HG03039 (cell line): ENCODE measurements at regions not wholly inside any gene's neighbourhood (a gene's known extent, or its start where the extent isn't known, plus 50 kb on each side); places are given as distances from the start of the nearest gene placed in this dataset.
"Not testable (repeated sequence)": the region's sequence is repeated elsewhere in the genome, so short reads cannot be mapped to it uniquely, and the experiment has no call there.

Experiments
- ATAC-seq: cut with Tn5 transposase; IDR thresholded peaks from one replicate; pipeline ENCODE4 v1.9.1; 2021; ENCODE audit warnings: mild to moderate bottlenecking, moderate library complexity; ENCODE audit not compliant: unreplicated experiment

DNA sequence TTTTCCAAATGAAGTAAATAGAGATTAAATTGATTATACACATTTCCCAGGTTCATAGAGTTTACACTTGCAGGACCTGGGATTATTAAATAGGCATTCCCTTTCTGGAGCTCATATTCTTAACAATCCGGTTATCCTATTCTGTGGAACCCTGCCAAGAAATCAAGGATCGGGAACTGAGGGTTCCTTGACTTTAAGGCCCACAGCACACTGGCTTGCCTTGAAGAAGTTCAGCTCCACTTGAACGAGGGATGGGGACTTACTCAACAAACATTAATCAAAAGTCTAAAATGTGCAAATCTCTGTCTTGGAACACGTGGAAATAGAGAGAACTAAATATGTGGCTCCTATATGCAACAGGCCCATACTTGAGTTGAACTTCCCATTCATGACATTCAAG is 142.3 kb upstream of the RGPD4 start:
- no peak for ATAC-seq

GRCh38 chr2:107685421-107685986 is 141.2 kb upstream of the RGPD4 start:
- ATAC-seq, result no peak

GRCh38 chr2:107687073-107687472 is 139.6 kb upstream of the RGPD4 start:
- no peak for ATAC-seq

DNA sequence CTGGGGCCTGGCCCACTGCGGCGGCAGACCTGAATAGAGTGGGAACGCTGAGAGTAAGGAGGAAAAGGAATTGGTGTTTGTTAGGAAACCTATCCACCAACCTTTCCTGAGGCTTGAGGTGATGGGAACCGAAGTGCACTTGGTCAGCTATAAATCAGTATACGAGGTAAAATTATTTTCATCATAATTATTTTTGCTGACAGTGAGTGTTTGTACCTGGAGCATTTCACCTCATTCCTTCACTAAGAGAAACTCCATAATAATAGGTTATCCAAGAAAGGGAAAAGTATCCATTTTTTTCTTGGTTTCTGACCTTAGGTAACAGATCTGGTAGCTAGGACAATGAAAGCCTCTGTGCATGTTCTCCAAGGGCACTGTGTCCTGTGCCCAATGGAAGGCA is 138.6 kb upstream of the RGPD4 start:
- ATAC-seq, result no peak

GRCh38 chr2:107693604-107694003 is 133.1 kb upstream of the RGPD4 start:
- ATAC-seq, result no peak

- no peak for ATAC-seq
Observed at GRCh38 chr2:107694667-107695066, 132.0 kb upstream of the RGPD4 start.

DNA sequence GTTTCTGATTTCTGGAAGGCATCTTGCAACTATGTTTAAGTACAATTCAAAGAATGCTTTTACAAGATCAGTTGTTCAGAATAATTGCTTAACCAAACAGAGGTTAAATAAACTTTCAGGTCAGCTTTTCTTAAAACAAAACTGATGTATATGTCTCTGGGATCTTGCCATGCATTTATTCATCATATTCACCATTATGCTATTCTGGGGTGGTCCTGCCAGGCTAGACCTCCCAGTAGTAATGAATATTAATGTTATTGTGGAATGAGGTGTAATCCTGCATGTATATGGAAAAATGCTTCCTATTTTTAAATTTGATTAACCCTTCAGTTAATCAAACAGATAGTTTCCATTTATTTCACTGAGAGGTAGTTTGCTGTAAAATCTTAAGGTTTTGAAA is 129.3 kb upstream of the RGPD4 start:
- no peak for ATAC-seq

DNA sequence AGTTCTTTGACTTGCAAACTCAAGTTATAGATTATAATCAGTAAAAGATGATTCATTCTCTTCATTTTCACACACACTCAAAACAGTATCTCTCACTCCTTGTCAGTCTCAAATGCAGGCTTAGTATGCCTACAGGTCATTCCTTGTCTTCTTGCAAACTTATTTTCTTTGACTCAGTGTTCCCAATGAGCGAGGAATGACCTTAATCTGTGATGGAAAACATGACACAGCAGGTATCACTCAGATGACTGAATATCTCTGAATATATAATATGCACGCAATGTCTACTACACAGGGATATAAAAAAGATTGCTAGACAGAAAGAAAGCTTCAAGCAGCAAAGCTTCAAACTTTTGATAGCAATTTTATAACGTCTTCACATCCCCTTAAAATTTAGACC is 127.8 kb upstream of the RGPD4 start:
- ATAC-seq, result no peak

GRCh38 chr2:107700073-107700472 is 126.6 kb upstream of the RGPD4 start:
- ATAC-seq, result no peak

DNA sequence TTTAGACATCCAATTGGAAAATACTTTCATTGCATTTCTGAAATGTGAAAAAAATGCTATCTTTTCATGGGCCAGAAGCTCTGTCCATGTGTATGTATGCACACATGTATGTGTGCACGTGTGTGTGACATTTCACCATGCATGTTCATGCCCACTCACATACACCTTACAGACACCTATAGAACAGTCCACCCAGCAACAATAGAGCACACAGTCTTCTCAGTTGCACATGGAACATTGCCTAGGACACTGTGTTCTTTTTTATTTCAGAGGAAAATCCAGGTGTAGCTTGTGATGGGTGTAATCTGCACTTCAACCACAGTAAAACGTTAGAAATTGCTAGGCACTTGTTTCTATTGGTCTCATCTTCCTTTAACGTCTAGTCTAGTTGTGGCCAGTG is 114.8 kb upstream of the RGPD4 start:
- ATAC-seq, result no peak

DNA sequence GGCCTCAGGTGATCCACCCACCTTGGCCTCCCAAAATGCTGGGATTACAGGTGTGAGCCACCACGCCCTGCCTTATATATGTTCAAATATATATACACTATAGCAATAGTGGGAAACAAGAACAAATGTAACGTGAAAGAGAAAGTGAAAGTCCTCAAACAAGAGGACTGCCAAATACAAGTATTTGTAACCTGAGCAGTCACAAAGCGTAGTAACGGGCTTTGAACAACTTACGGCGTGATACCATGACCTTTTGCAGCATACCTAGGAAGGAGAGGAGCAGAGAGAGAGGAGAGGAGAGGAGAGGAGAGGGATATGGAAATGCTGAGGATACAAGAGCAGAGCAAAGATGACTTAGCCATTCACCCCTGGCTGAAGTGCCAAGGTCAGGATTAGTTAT is 113.8 kb upstream of the RGPD4 start:
- peak; percentile 50 for ATAC-seq

- ATAC-seq, result no peak
Observed at GRCh38 chr2:107717661-107718060, 109.0 kb upstream of the RGPD4 start.

GRCh38 chr2:107719141-107719540 is 107.6 kb upstream of the RGPD4 start:
- ATAC-seq, result no peak

- ATAC-seq, result no peak
Observed at GRCh38 chr2:107719836-107720235, 106.9 kb upstream of the RGPD4 start.

DNA sequence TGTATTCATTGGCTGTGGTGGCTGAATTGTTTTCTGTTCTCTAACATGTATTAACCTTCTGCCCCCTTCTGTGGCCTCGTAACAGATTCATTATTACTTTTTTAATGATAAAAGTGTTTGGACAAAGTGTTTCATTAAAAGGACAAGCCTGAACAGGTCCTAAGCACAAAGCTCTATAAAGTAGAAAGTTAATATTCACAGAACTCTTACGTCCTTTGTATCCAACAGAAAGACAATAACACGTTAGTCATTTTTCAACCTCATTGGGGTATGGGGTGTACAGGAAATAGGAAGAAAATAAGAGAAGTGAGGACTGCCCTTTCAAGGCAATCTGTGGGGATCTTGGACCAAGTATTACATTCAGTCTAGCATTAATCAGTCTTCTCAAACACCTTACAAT is 105.5 kb upstream of the RGPD4 start:
- ATAC-seq, result no peak

- ATAC-seq, result no peak
Observed at GRCh38 chr2:107721586-107721985, 105.1 kb upstream of the RGPD4 start.

DNA sequence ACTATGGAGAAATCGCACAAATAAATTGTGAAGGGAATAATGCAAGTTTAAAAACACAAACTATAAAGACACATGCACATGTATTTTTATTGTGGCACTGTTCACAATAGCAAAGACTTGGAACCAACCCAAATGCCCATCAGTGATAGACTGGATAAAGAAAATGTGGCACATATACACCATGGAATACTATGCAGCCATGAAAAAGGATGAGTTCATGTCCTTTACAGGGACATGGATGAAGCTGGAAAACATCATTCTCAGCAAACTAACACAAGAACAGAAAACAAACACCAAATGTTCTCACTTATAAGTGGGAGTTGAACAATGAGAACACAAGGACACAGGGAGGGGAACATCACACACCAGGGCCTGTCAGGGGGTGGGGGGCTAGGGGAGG is 100.9 kb upstream of the RGPD4 start:
- not testable (repeated sequence) for ATAC-seq

DNA sequence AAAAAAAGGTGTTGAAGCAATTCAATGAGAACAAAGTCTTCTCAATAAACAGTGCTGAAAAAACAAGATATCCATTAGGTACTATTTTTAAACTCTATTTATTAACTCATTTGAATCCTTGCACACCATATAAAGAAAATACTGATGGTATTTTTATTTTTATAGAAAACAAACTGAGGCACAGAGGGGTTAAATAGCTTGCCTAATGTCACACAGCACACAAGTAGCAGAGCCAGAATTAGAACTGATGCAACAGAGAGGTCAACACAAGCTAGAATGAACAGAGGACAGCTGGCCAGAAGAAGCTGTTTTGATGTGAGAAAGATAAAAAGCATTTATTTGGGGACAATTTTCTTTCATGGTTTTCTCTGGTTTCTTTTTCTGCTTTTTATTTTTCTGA is 99.4 kb upstream of the RGPD4 start:
- ATAC-seq, result no peak

GRCh38 chr2:107728586-107728985 is 98.1 kb upstream of the RGPD4 start:
- no peak for ATAC-seq

DNA sequence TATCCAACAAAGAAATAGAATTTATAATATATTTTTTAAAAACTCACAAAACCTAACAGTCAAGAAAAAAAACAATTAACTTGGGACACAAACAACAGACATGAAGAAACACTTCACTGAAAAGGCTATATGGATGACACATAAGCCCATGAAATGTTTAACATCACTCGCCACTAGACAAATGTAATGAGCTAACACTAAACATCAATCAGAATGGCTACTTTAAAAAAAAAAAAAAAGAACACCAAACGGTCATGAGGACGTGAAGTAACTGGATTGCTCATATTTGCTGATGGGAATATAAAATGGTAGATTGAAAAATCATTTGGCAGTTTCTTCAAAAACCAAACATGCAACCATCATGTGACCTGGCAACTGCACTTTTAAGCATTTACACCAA is 97.3 kb upstream of the RGPD4 start:
- ATAC-seq, result no peak

DNA sequence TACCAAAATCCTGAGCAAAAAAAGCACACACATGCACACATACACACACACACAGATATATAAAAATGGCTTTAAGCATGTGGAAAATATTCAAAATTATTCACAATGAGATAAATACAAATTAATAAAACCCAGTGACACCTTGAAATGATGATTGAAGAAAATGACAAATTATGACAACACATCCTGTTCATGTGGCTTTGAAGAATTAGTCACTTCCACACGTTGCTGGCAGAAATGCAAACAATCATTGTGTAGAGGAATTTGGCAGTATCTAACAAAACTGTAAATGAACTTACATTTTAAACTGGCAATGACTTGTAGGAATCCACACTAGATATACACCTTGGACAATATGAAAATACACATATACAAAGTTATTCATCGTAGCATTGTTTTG is 95.8 kb upstream of the RGPD4 start:
- no peak for ATAC-seq

DNA sequence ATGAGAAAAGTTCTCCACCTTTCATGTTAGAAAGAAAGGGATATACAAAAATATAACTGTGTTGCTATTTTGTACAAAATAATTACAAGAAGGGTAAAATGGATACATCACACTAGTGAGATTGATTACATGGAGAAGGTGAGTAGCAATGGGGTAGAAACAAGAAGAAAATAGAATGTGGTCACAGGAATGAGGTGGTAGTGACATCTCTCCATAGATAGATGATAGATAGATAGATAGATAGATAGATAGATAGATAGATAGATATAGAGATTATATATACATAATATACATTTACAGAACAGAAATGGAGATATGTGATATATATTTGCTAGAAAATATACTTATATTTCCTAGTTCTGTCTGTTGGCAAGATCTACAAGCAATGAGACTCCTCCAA is 95.3 kb upstream of the RGPD4 start:
- ATAC-seq, result no peak

GRCh38 chr2:107735201-107735600 is 91.5 kb upstream of the RGPD4 start:
- ATAC-seq, result no peak

- ATAC-seq, result no peak
Observed at GRCh38 chr2:107737756-107738155, 88.9 kb upstream of the RGPD4 start.
